Activated CD4-positive, alpha-beta T cell treated with anti-CD3 and anti-CD28 coated beads for 48 hours (primary cell): ENCODE measurements at regions not wholly inside any gene's neighbourhood (a gene's known extent, or its start where the extent isn't known, plus 50 kb on each side); places are given as distances from the start of the nearest gene placed in this dataset.
"Not testable (repeated sequence)": the region's sequence is repeated elsewhere in the genome, so short reads cannot be mapped to it uniquely, and the experiment has no call there.

ENCODE experiments used
- DNase-seq: peaks from one replicate; pipeline ENCODE4 v3.0.0-alpha.2; 2020

- DNase-seq: no peak
Measured at GRCh38 chr1:29945426-29945825, 709.1 kb downstream of the PTPRU start.

GRCh38 chr1:29944253-29944905 lies 708.1 kb downstream of the PTPRU start:
- no peak for DNase-seq

- DNase-seq: no peak
Measured at GRCh38 chr1:29943034-29943433, 706.7 kb downstream of the PTPRU start.

- no peak for DNase-seq
Measured at GRCh38 chr1:29939079-29939478, 702.8 kb downstream of the PTPRU start.

- no peak for DNase-seq
Measured at GRCh38 chr1:29937356-29937755, 701.0 kb downstream of the PTPRU start.

GRCh38 chr1:29936031-29936544 lies 699.8 kb downstream of the PTPRU start:
- no peak for DNase-seq

- DNase-seq: no peak
Measured at GRCh38 chr1:29934255-29934772, 698.0 kb downstream of the PTPRU start.

GRCh38 chr1:29933067-29933466 lies 696.7 kb downstream of the PTPRU start:
- no peak for DNase-seq

- DNase-seq: no peak
Measured at GRCh38 chr1:29932626-29933025, 696.3 kb downstream of the PTPRU start.

- no peak for DNase-seq
Measured at GRCh38 chr1:29931477-29932175, 695.3 kb downstream of the PTPRU start.

GRCh38 chr1:29925058-29925457 lies 688.7 kb downstream of the PTPRU start:
- no peak for DNase-seq

GRCh38 chr1:29924017-29924431 lies 687.7 kb downstream of the PTPRU start:
- DNase-seq: no peak

- DNase-seq: no peak
Measured at GRCh38 chr1:29921741-29922140, 685.4 kb downstream of the PTPRU start.

GRCh38 chr1:29920784-29921183 lies 684.5 kb downstream of the PTPRU start:
- DNase-seq: no peak

GRCh38 chr1:29920316-29920715 lies 684.0 kb downstream of the PTPRU start:
- no peak for DNase-seq

- DNase-seq: not testable (repeated sequence)
Measured at GRCh38 chr1:29919041-29919440, 682.7 kb downstream of the PTPRU start.

- DNase-seq: no peak
Measured at GRCh38 chr1:29916656-29917369, 680.5 kb downstream of the PTPRU start.

- DNase-seq: no peak
Measured at GRCh38 chr1:29914936-29915335, 678.6 kb downstream of the PTPRU start.

GRCh38 chr1:29912425-29912824 lies 676.1 kb downstream of the PTPRU start:
- DNase-seq: no peak

GRCh38 chr1:29909962-29910361 lies 673.6 kb downstream of the PTPRU start:
- no peak for DNase-seq

GRCh38 chr1:29907596-29907995 lies 671.3 kb downstream of the PTPRU start:
- DNase-seq: no peak

GRCh38 chr1:29906927-29907326 lies 670.6 kb downstream of the PTPRU start:
- DNase-seq: no peak

- no peak for DNase-seq
Measured at GRCh38 chr1:29903548-29904166, 667.3 kb downstream of the PTPRU start.
